ENCODE measurements at regions not wholly inside any gene's neighbourhood (a gene's known extent, or its start where the extent isn't known, plus 50 kb on each side); places are given as distances from the start of the nearest gene placed in this dataset.

GRCh38 chr3:22779737-22780136, 423.4 kb upstream of the UBE2E2 start:
- TF ChIP-seq, protein P1, sequence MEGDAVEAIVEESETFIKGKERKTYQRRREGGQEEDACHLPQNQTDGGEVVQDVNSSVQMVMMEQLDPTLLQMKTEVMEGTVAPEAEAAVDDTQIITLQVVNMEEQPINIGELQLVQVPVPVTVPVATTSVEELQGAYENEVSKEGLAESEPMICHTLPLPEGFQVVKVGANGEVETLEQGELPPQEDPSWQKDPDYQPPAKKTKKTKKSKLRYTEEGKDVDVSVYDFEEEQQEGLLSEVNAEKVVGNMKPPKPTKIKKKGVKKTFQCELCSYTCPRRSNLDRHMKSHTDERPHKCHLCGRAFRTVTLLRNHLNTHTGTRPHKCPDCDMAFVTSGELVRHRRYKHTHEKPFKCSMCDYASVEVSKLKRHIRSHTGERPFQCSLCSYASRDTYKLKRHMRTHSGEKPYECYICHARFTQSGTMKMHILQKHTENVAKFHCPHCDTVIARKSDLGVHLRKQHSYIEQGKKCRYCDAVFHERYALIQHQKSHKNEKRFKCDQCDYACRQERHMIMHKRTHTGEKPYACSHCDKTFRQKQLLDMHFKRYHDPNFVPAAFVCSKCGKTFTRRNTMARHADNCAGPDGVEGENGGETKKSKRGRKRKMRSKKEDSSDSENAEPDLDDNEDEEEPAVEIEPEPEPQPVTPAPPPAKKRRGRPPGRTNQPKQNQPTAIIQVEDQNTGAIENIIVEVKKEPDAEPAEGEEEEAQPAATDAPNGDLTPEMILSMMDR (IDR thresholded peaks at IDR 0.05): no peak
- no peak for TF ChIP-seq ZFX (IDR thresholded peaks at IDR 0.05; ENCODE audit: borderline replicate concordance)

Data from 22Rv1 (cell line).